SK-N-SH treated with all-trans-retinoic acid at 6 μM for 48 hours (cell line): ENCODE measurements at regions not wholly inside any gene's neighbourhood (a gene's known extent, or its start where the extent isn't known, plus 50 kb on each side); places are given as distances from the start of the nearest gene placed in this dataset.

Experiments
- CREB5 ChIP-seq: fragments of 250-450 bp; sonication (Bioruptor Pico); IDR thresholded peaks from 2 replicates; pipeline ENCODE4 v1.5.1; 2020; ENCODE audit warnings: low read depth, mild to moderate bottlenecking, moderate library complexity
- CSRNP3 ChIP-seq: fragments of 250-450 bp; sonication (Bioruptor Pico); IDR thresholded peaks from 2 replicates; pipeline ENCODE4 v1.5.1; 2021; ENCODE audit warnings: mild to moderate bottlenecking, moderate library complexity
- PATZ1 ChIP-seq: fragments of 250-450 bp; sonication (Bioruptor Pico); IDR thresholded peaks from 2 replicates; pipeline ENCODE4 v1.8.0; 2020; ENCODE audit warnings: mild to moderate bottlenecking, moderate library complexity, borderline replicate concordance

- TF ChIP-seq CREB5 (CRISPR knock-in tag) (no peak), CSRNP3 (CRISPR knock-in tag) (no peak), PATZ1 (CRISPR knock-in tag) (no peak)
These were observed 199.0 kb upstream of the LNX1 start for GRCh38 chr4:53790286-53790685.
